ENCODE measurements at regions not wholly inside any gene's neighbourhood (a gene's known extent, or its start where the extent isn't known, plus 50 kb on each side); places are given as distances from the start of the nearest gene placed in this dataset.

GRCh38 chr10:30680908-30681307, 51.4 kb upstream of the LYZL2 start:
- TF ChIP-seq POLR2A (IDR thresholded peaks at IDR 0.05) (no peak), CTCF (IDR thresholded peaks at IDR 0.05) (no peak)
